Osteocyte (in vitro differentiated cells): ENCODE measurements at regions not wholly inside any gene's neighbourhood (a gene's known extent, or its start where the extent isn't known, plus 50 kb on each side); places are given as distances from the start of the nearest gene placed in this dataset.
"Not testable (repeated sequence)": the region's sequence is repeated elsewhere in the genome, so short reads cannot be mapped to it uniquely, and the experiment has no call there.

Experiments
- DNase-seq: peaks from one replicate; pipeline ENCODE4 v3.0.0; 2021; ENCODE audit warnings: mixed read lengths; ENCODE audit not compliant: unreplicated experiment; ENCODE audit errors: extremely low spot score
- H3K27ac Mint-ChIP-seq: one replicate; pipeline ENCODE4 v1.8.0; 2021; ENCODE audit warnings: mild to moderate bottlenecking, mixed read lengths; ENCODE audit not compliant: unreplicated experiment
- H3K27me3 Mint-ChIP-seq: one replicate; pipeline ENCODE4 v1.8.0; 2021; ENCODE audit warnings: mixed read lengths; ENCODE audit not compliant: unreplicated experiment
- H3K36me3 Mint-ChIP-seq: one replicate; pipeline ENCODE4 v1.8.0; 2021; ENCODE audit warnings: mixed read lengths; ENCODE audit not compliant: unreplicated experiment
- H3K4me1 Mint-ChIP-seq: one replicate; pipeline ENCODE4 v1.8.0; 2021; ENCODE audit warnings: mixed read lengths; ENCODE audit not compliant: unreplicated experiment
- H3K4me3 Mint-ChIP-seq: one replicate; pipeline ENCODE4 v1.8.0; 2021; ENCODE audit warnings: mild to moderate bottlenecking, moderate library complexity, mixed read lengths; ENCODE audit not compliant: unreplicated experiment
- H3K9me3 Mint-ChIP-seq: one replicate; pipeline ENCODE4 v1.8.0; 2021; ENCODE audit warnings: mixed read lengths; ENCODE audit not compliant: unreplicated experiment
- CTCF ChIP-seq: fragments of 200-600 bp; sonication (generic); IDR thresholded peaks from 2 replicates; pipeline ENCODE4 v1.5.0; 2021; ENCODE audit warnings: antibody characterized with exemption, mild to moderate bottlenecking, moderate library complexity

- no peak overlapping the region for H3K4me3 Mint-ChIP-seq
- no peak overlapping the region for H3K27ac Mint-ChIP-seq
- TF ChIP-seq CTCF: no peak
- no peak for DNase-seq
- H3K4me1 Mint-ChIP-seq: no peaks in the 10 kb centered on the region
- no peaks in the 10 kb centered on the region for H3K36me3 Mint-ChIP-seq
- H3K27me3 Mint-ChIP-seq: peaks cover 2% of the 10 kb centered on the region
- H3K9me3 Mint-ChIP-seq: peaks cover 17% of the 10 kb centered on the region
Measured at GRCh38 chr5:37955748-37956147, 115.9 kb upstream of the GDNF start.

GRCh38 chr5:37954561-37954960, 114.7 kb upstream of the GDNF start:
- H3K27me3 Mint-ChIP-seq: peaks cover 2% of the 10 kb centered on the region
- H3K4me1 Mint-ChIP-seq: no peaks in the 10 kb centered on the region
- H3K36me3 Mint-ChIP-seq: no peaks in the 10 kb centered on the region
- H3K4me3 Mint-ChIP-seq: no peak overlapping the region
- no peak overlapping the region for H3K27ac Mint-ChIP-seq
- DNase-seq: no peak
- TF ChIP-seq CTCF: no peak
- peaks cover 15% of the 10 kb centered on the region for H3K9me3 Mint-ChIP-seq

GRCh38 chr5:37951946-37952721, 112.3 kb upstream of the GDNF start:
- Mint-ChIP-seq H3K9me3 (no peaks in the 10 kb centered on the region), H3K4me3 (no peak overlapping the region), H3K4me1 (no peaks in the 10 kb centered on the region), H3K27me3 (peaks cover 3% of the 10 kb centered on the region), H3K36me3 (no peaks in the 10 kb centered on the region), H3K27ac (no peak overlapping the region)
- no peak for TF ChIP-seq CTCF
- no peak for DNase-seq

- H3K4me3 Mint-ChIP-seq: no peak overlapping the region
- H3K36me3 Mint-ChIP-seq: no peaks in the 10 kb centered on the region
- peaks cover 11% of the 10 kb centered on the region for H3K27me3 Mint-ChIP-seq
- no peaks in the 10 kb centered on the region for H3K4me1 Mint-ChIP-seq
- no peak overlapping the region for H3K27ac Mint-ChIP-seq
- TF ChIP-seq CTCF: no peak
- no peak for DNase-seq
- H3K9me3 Mint-ChIP-seq: no peaks in the 10 kb centered on the region
Measured at GRCh38 chr5:37950436-37950835, 110.6 kb upstream of the GDNF start.

- H3K4me1 Mint-ChIP-seq: no peaks in the 10 kb centered on the region
- H3K27ac Mint-ChIP-seq: no peak overlapping the region
- H3K4me3 Mint-ChIP-seq: no peak overlapping the region
- peaks cover 9% of the 10 kb centered on the region for H3K27me3 Mint-ChIP-seq
- TF ChIP-seq CTCF: no peak
- no peaks in the 10 kb centered on the region for H3K9me3 Mint-ChIP-seq
- no peak for DNase-seq
- H3K36me3 Mint-ChIP-seq: no peaks in the 10 kb centered on the region
Measured at GRCh38 chr5:37945446-37945845, 105.6 kb upstream of the GDNF start.

GRCh38 chr5:37943136-37943535, 103.3 kb upstream of the GDNF start:
- not testable (repeated sequence) for H3K4me3 Mint-ChIP-seq, H3K9me3 Mint-ChIP-seq, H3K36me3 Mint-ChIP-seq, DNase-seq, H3K27ac Mint-ChIP-seq, H3K4me1 Mint-ChIP-seq
- peaks cover 12% of the 10 kb centered on the region for H3K27me3 Mint-ChIP-seq
